Activated T-cell treated with anti-CD3 and anti-CD28 coated beads, Interleukin-2, amount 50 U/mL, for 72 hours (primary cell): ENCODE measurements at regions not wholly inside any gene's neighbourhood (a gene's known extent, or its start where the extent isn't known, plus 50 kb on each side); places are given as distances from the start of the nearest gene placed in this dataset.
"Not testable (repeated sequence)": the region's sequence is repeated elsewhere in the genome, so short reads cannot be mapped to it uniquely, and the experiment has no call there.

Experiments
- ATAC-seq, 2 donors: fragments of 150-1000 bp; cut with Tn5 transposase; replicated peaks in 1 of 2; 2 replicates each; pipeline ENCODE4 v1.10.0; 2021; ENCODE audit warnings: moderate library complexity in 2 of 2, mild to moderate bottlenecking in 1 of 2
- DNase-seq, 2 donors: peaks; one replicate each; pipeline ENCODE4 v3.0.0; 2021 to 2022; ENCODE audit warnings: mixed read lengths in 1 of 2
- H3K27ac Mint-ChIP-seq: one replicate; pipeline ENCODE4 v1.8.0; 2022; ENCODE audit warnings: mild to moderate bottlenecking, moderate library complexity, mixed read lengths
- H3K27me3 Mint-ChIP-seq: one replicate; pipeline ENCODE4 v1.8.0; 2022; ENCODE audit warnings: low read depth, mixed read lengths
- H3K36me3 Mint-ChIP-seq, 2 donors: one replicate each; pipeline ENCODE4 v1.8.0; 2022; ENCODE audit warnings: mixed read lengths in 2 of 2, mild to moderate bottlenecking in 1 of 2; ENCODE audit not compliant: insufficient read depth in 2 of 2
- H3K4me1 Mint-ChIP-seq: one replicate; pipeline ENCODE4 v1.8.0; 2022; ENCODE audit warnings: low read depth, mixed read lengths
- H3K4me3 Mint-ChIP-seq, 2 donors: one replicate each; pipeline ENCODE4 v1.8.0; 2022; ENCODE audit warnings: mild to moderate bottlenecking in 2 of 2, mixed read lengths in 2 of 2, moderate library complexity in 2 of 2
- H3K9me3 Mint-ChIP-seq, 2 donors: one replicate each; pipeline ENCODE4 v1.8.0; 2022; ENCODE audit warnings: mixed read lengths in 2 of 2

DNA sequence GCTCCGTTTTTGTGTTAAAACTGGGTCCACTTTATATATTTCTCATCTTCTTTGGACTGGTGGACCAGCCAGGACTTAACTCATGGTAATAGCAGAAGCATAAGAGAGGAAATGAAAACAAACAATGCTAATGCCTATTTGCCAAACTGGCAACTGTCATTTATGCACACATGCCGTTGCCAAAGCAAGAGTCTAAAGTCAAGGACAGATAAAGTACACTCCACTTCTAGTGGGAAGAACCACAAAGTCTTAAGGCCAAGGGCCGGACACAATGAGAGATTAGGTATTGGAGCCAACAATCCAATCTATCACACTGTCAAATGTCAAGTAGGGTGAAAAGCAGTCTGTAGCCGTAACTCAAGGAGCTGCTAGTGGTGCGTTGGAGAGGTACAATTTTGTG lies 157.7 kb downstream of the LYPLAL1 start:
- no peak overlapping the region for H3K27ac Mint-ChIP-seq
- H3K36me3 Mint-ChIP-seq = peaks cover 9 to 18% of the 10 kb centered on the region in 2 donors
- no peak for DNase-seq
- H3K9me3 Mint-ChIP-seq = peaks cover 5 to 9% of the 10 kb centered on the region in 2 donors
- peaks cover 17% of the 10 kb centered on the region for H3K27me3 Mint-ChIP-seq
- H3K4me3 Mint-ChIP-seq = no peak overlapping the region
- ATAC-seq = no peak
- no peaks in the 10 kb centered on the region for H3K4me1 Mint-ChIP-seq

DNA sequence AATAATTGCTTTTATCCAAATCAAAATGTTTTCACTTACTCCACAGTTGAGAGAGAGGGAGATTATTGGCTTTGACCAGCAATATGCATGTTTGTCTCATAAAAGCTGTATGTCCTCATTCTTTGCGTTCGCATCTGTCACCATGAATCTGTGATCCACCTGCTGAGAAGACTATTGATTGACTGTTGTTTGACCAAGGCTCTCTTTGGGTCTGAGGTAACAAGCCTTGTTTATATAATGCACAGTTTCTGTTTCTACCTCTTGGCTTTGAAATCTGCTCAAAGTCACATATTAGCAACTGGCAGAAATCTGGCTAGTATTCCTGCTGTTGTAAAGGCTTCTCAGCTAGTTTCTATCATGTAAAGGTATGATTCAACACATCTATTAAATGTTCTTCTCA lies 157.0 kb downstream of the LYPLAL1 start:
- Mint-ChIP-seq H3K27me3 (peaks cover 17% of the 10 kb centered on the region), H3K27ac (no peak overlapping the region), H3K36me3 (peaks cover 9 to 18% of the 10 kb centered on the region in 2 donors), H3K4me1 (peaks cover 1% of the 10 kb centered on the region), H3K4me3 (no peak overlapping the region), H3K9me3 (peaks cover 5 to 9% of the 10 kb centered on the region in 2 donors)
- DNase-seq (no peak), ATAC-seq (no peak)

DNA sequence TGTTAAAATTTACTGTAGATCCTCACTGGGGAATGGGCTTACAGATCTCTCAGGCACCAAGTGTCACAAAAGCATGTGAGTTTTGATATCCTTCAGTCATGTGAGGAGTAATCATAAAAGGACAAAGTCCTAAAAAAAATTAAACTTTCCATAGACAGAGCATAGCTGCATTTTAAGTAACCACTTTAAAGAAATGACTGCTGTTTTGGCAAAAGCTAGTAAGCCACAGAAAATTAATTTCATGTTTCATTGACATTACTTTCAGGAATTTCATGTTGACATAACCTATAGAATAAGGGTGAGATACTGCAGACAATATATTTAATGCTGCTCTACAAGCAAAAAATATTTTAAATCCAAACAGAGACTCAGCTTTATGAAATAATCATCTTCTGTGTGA lies 156.3 kb downstream of the LYPLAL1 start:
- H3K27ac Mint-ChIP-seq = no peak overlapping the region
- peaks cover 5 to 9% of the 10 kb centered on the region in 2 donors for H3K9me3 Mint-ChIP-seq
- DNase-seq (no peak), ATAC-seq (no peak)
- peaks cover 9 to 18% of the 10 kb centered on the region in 2 donors for H3K36me3 Mint-ChIP-seq
- H3K4me1 Mint-ChIP-seq = peaks cover 8% of the 10 kb centered on the region
- H3K27me3 Mint-ChIP-seq = peaks cover 17% of the 10 kb centered on the region
- H3K4me3 Mint-ChIP-seq = no peak overlapping the region

DNA sequence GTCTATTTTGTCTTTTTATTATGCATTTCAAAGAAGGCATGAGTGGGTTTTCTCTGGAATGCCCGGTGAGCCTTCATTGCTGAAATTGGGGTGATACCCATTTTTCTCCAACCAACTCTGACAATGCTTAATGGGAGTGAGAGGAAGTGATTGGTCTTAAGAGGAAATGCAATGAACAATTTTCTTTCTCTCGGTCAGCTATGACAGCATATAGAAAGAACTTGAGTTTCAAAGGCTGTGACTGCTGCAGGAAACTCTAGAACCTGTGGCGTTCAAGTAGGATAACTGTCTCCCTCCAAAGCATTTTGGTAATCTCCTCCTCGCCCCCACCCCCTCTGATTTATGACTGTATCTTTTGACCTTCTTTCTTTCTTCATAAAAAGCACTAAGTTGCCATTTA lies 155.9 kb downstream of the LYPLAL1 start:
- Mint-ChIP-seq H3K9me3 (peaks cover 5 to 9% of the 10 kb centered on the region in 2 donors), H3K4me1 (peaks cover 12% of the 10 kb centered on the region), H3K27me3 (peaks cover 19% of the 10 kb centered on the region), H3K27ac (no peak overlapping the region), H3K4me3 (no peak overlapping the region), H3K36me3 (peaks cover 9 to 18% of the 10 kb centered on the region in 2 donors)
- ATAC-seq = no peak
- DNase-seq = no peak

DNA sequence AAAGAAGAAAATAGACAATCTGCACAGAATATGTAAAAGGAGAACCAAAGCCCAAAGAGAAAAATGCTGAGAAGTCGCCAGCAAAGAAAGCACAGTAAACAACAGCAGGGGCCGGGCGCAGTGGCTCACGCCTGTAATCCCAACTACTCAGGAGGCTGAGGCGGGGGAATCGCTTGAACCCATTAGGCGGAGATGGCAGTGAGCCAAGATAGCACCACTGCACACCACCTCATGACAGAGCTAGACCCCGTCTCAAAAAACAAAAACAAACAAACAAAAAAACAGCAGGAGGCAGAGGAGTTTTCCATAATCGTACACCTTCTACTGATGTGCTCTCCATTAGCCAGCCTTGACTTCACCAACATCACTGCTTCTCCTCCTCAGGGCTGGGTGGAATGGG lies 153.2 kb downstream of the LYPLAL1 start:
- no peak for DNase-seq
- Mint-ChIP-seq H3K27ac (no peak overlapping the region), H3K27me3 (peaks cover 41% of the 10 kb centered on the region), H3K4me1 (peaks cover 15% of the 10 kb centered on the region), H3K9me3 (peaks cover 5 to 9% of the 10 kb centered on the region in 2 donors), H3K36me3 (peaks cover 9 to 18% of the 10 kb centered on the region in 2 donors), H3K4me3 (no peak overlapping the region)
- no peak for ATAC-seq

DNA sequence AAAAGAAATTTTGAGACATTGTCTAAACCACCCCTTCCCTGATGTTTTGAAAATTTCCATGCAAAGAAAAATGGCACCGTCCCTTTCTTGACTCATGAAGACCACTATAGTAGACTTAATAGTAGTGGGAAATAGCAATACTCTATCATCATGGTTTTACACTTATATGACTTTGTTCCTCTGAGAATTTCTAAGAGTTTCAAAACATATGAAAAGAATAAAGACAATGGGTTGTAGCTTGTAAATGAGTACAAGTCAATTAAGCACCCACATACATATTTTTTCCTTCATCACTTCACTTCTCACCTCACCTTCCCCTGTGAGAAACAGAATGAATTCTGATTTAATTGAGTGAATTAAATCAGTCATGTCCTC lies 151.7 kb downstream of the LYPLAL1 start:
- ATAC-seq (peak; percentile 41 to 53), DNase-seq (no peak)
- Mint-ChIP-seq H3K27ac (no peak overlapping the region), H3K27me3 (peaks cover 53% of the 10 kb centered on the region), H3K9me3 (peaks cover 5 to 9% of the 10 kb centered on the region in 2 donors), H3K4me3 (no peak overlapping the region), H3K36me3 (peaks cover 10 to 18% of the 10 kb centered on the region in 2 donors), H3K4me1 (peaks cover 15% of the 10 kb centered on the region)

DNA sequence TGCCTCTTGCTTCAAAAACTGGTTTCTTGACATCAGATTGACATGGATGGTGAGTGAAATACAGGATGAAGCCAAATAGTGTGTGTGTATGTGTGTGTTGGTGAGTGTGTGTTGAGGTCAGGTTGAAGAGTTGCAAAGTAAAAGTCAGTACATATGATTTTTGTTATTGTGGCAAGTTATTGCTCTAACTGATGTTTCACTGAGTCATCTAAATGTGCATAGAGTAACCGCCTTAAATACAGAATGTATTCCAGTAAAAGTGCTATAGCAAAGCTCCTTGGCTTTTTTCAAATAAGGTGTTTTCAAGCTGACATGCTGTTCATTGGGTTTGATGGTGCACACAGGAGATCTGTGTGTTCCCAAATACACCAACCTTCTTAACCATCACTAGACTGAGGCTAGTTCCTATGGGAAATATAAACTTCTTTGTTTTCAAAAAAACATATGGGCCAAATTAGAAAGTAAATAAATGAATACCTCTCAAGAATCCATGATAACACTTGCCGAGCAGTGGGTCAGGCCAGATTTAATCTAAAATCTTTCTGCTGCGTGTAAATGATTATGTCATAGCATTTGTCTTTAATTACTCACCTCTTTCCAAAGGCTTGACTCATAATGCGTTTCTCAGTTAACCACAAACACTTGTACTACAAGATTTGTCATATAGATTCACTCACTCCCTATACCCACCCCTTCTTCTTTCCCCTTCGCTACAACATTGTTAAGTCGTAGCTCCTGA lies 151.1 kb downstream of the LYPLAL1 start:
- H3K4me3 Mint-ChIP-seq = peak overlapping the region in 1 of 2 donors; percentile 6
- ATAC-seq = peak; percentile 96 to 98
- peaks cover 10 to 20% of the 10 kb centered on the region in 2 donors for H3K36me3 Mint-ChIP-seq
- peaks cover 5 to 13% of the 10 kb centered on the region in 2 donors for H3K9me3 Mint-ChIP-seq
- peak overlapping the region; percentile 69 for H3K27ac Mint-ChIP-seq
- DNase-seq = peak; percentile 34 to 55
- H3K27me3 Mint-ChIP-seq = peaks cover 53% of the 10 kb centered on the region
- peaks cover 15% of the 10 kb centered on the region for H3K4me1 Mint-ChIP-seq

DNA sequence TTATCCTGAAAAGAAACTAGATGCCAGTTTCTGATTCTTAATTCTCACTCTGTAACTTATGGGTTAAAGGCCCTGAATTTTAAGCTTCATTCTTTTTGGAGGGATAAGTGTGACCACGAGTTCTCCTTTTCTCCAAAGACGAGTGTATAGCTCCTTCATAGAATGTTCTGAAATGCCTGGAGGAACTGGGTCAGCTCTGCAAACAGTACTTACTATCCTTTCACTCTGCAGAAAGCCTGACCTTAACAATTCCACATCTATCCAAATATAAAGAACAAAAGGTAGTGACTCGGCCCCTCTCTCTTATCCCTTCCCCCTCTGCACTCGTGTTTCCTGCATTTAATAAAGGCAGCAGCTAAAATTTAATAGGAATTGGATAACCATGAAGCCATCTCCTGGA lies 150.5 kb downstream of the LYPLAL1 start:
- Mint-ChIP-seq H3K4me1 (peaks cover 15% of the 10 kb centered on the region), H3K36me3 (peaks cover 10 to 20% of the 10 kb centered on the region in 2 donors), H3K27ac (no peak overlapping the region), H3K9me3 (peaks cover 5 to 13% of the 10 kb centered on the region in 2 donors), H3K27me3 (peaks cover 53% of the 10 kb centered on the region), H3K4me3 (no peak overlapping the region)
- no peak for ATAC-seq
- DNase-seq = no peak

DNA sequence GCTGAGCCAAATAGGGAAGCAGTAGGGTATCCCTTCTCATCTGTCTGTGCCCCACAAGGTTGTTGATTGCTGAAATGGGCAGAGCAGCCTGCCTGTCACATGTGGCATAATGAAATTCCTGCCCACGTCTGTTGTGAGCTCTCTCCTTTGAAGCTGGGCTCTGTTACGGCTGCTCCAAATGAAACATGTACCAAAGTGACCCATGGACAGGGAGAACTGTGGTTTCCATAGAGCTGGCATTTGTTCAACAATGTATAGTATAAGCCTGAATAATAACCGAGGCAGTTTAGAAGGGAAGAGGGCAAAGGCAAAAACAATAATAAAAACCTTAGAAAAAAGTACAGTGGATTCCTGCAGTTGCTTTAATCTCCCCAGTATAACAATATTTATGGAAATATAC lies 149.7 kb downstream of the LYPLAL1 start:
- H3K9me3 Mint-ChIP-seq = peaks cover 5 to 13% of the 10 kb centered on the region in 2 donors
- H3K4me3 Mint-ChIP-seq = no peak overlapping the region
- H3K36me3 Mint-ChIP-seq = peaks cover 12 to 18% of the 10 kb centered on the region in 2 donors
- H3K4me1 Mint-ChIP-seq = peaks cover 15% of the 10 kb centered on the region
- H3K27ac Mint-ChIP-seq = no peak overlapping the region
- no peak for DNase-seq
- ATAC-seq = no peak
- H3K27me3 Mint-ChIP-seq = peaks cover 53% of the 10 kb centered on the region

DNA sequence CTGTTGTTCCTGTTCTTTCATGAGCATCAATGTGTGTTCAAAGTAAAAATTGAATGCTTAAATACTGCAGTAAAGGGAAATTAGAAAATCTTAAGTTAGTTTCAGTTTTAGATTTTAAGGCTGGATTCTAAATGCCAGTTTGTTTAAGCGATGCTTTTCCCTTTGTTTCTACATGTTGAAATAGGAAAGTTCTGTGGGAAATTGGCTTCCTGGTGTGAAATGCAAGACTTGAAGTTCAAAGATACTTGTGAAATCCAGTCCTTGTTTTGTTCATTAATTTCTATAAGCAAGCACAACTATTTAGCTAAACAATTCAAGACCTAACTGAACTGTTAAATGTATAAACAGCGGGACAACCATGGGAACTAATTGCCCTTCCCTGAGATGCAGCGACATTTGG lies 149.1 kb downstream of the LYPLAL1 start:
- H3K27ac Mint-ChIP-seq = no peak overlapping the region
- ATAC-seq = no peak

DNA sequence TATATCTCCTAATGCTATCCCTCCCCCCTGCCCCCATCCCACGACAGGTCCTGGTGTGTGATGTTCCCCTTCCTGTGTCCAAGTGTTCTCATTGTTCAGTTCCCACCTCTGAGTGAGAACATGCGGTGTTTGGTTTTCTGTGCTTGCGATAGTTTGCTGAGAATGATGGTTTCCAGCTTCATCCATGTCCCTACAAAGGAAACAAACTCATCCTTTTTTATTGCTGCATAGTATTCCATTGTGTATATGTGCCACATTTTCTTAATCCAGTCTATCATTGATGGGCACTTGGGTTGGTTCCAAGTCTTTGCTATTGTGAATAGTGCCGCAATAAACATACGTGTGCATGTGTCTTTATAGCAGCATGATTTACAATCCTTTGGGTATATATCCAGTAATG lies 146.9 kb downstream of the LYPLAL1 start:
- not testable (repeated sequence) for H3K9me3 Mint-ChIP-seq, ATAC-seq, H3K27ac Mint-ChIP-seq, H3K36me3 Mint-ChIP-seq, DNase-seq, H3K4me3 Mint-ChIP-seq
- Mint-ChIP-seq H3K4me1 (peaks cover 13% of the 10 kb centered on the region), H3K27me3 (peaks cover 35% of the 10 kb centered on the region)

More for the DNA sequence above, 149.1 kb downstream of the LYPLAL1 start:
- peaks cover 7 to 8% of the 10 kb centered on the region in 2 donors for H3K9me3 Mint-ChIP-seq
- H3K36me3 Mint-ChIP-seq = peaks cover 8 to 12% of the 10 kb centered on the region in 2 donors
- no peak overlapping the region for H3K4me3 Mint-ChIP-seq
- DNase-seq = no peak
- H3K27me3 Mint-ChIP-seq = peaks cover 48% of the 10 kb centered on the region
- peaks cover 15% of the 10 kb centered on the region for H3K4me1 Mint-ChIP-seq

DNA sequence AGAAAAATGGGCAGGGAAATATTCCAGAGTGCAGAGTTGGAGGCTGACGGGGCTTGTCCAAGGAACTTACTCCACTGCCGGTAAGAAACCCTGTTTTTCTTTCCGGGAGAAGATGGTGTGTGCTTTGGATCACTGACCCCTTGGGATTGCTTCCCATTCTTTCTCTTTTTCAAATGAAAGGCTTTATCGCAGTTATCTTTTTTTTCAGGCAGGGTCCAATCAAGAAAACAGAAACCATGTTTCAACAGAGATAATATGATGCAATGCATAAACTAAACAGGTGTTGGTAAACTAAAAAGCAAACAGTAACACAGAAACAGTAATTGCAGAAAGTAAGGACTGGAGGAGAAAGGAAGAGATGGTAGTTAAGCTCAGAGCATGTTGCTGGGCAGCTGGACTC lies 145.1 kb downstream of the LYPLAL1 start:
- no peak overlapping the region for H3K27ac Mint-ChIP-seq
- peaks cover 26% of the 10 kb centered on the region for H3K27me3 Mint-ChIP-seq
- peaks cover 4 to 5% of the 10 kb centered on the region in 2 donors for H3K36me3 Mint-ChIP-seq
- no peak overlapping the region for H3K4me3 Mint-ChIP-seq
- no peaks in the 10 kb centered on the region for H3K4me1 Mint-ChIP-seq
- no peak for ATAC-seq
- H3K9me3 Mint-ChIP-seq = peaks cover 2 to 6% of the 10 kb centered on the region in 2 donors
- no peak for DNase-seq

DNA sequence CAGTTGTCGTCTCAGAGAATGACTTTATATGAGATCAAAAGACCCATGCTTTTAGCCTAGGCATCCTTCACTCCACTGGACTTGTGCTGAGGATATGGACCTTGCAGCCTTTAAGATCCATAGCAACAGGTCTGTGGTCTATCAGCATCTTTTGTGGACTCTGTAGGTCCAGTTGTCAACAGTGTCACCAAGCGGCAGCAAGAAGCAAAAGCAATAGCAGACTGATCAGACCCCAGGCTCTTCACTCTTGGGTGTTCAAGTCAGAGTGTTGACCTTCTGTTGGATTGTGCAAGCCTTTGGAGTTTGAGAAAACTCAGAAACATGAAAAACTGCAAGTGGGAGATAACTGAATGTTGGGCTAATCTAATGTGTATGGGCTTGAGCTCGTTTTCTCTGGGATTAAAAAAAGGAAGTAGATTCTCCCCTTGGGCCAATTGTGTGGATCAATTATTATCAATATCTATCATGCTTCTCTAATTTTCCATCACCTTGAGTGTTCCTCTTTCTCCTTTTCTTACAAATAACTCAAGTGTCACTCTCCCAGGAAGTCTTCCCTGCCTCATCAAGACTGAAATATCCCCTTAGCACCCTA lies 144.2 kb downstream of the LYPLAL1 start:
- Mint-ChIP-seq H3K27me3 (peaks cover 18% of the 10 kb centered on the region), H3K9me3 (peaks cover 2 to 6% of the 10 kb centered on the region in 2 donors), H3K36me3 (peaks cover 4 to 5% of the 10 kb centered on the region in 2 donors), H3K4me1 (no peaks in the 10 kb centered on the region), H3K4me3 (no peak overlapping the region), H3K27ac (no peak overlapping the region)
- DNase-seq (no peak), ATAC-seq (no peak)
